Glomerular endothelial cell (primary cell): ENCODE measurements at regions not wholly inside any gene's neighbourhood (a gene's known extent, or its start where the extent isn't known, plus 50 kb on each side); places are given as distances from the start of the nearest gene placed in this dataset.

Experiments used
- DNase-seq: peaks from one replicate; pipeline ENCODE4 v3.0.0-alpha.2; 2011; ENCODE audit warnings: low read depth, low spot score; ENCODE audit errors: extremely low read depth

- DNase-seq: no peak
Observed at GRCh38 chr5:64110222-64110621, 55.4 kb upstream of the RNF180 start.

GRCh38 chr5:64108674-64109073 lies 57.0 kb upstream of the RNF180 start:
- no peak for DNase-seq

- DNase-seq: no peak
Observed at GRCh38 chr5:64100203-64100602, 65.4 kb upstream of the RNF180 start.

GRCh38 chr5:64096771-64097170 lies 68.9 kb upstream of the RNF180 start:
- no peak for DNase-seq

GRCh38 chr5:64077589-64077988 lies 88.1 kb upstream of the RNF180 start:
- no peak for DNase-seq

GRCh38 chr5:64074533-64074932 lies 91.1 kb upstream of the RNF180 start:
- peak; percentile 18 for DNase-seq

- no peak for DNase-seq
Observed at GRCh38 chr5:64069486-64069885, 96.2 kb upstream of the RNF180 start.

- no peak for DNase-seq
Observed at GRCh38 chr5:64050296-64050695, 88.1 kb upstream of the HTR1A start.

GRCh38 chr5:64040490-64040889 lies 78.2 kb upstream of the HTR1A start:
- no peak for DNase-seq

- no peak for DNase-seq
Observed at GRCh38 chr5:64026493-64026892, 64.2 kb upstream of the HTR1A start.

GRCh38 chr5:64019746-64020145 lies 57.5 kb upstream of the HTR1A start:
- no peak for DNase-seq

GRCh38 chr5:64018966-64019365 lies 56.7 kb upstream of the HTR1A start:
- DNase-seq: no peak

- DNase-seq: no peak
Observed at GRCh38 chr5:64015824-64016223, 53.6 kb upstream of the HTR1A start.
